ENCODE measurements at regions not wholly inside any gene's neighbourhood (a gene's known extent, or its start where the extent isn't known, plus 50 kb on each side); places are given as distances from the start of the nearest gene placed in this dataset.

DNA sequence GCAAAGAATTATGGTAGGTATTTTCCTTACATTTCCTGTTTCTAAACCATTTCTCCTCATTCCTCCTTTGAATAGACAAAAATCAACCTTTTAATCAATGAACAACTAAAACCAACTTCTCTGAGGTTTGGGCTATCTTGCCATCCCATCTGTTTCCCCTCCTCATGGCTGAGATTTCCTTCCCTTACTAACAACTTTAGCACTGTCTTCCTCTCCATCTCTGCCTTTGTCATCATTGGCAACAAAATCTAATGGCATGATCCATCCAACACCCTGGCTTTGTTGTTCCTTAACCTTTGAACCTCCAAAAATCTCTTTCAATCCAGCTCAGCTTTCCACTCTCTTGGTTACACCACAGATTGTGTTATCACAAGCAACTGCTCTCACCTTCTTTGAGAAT is 95.3 kb upstream of the FAM136A start:
- DNase-seq (ENCODE audit: insufficient read length, low spot score): no peak
- no peak for FAIRE-seq

GRCh38 chr2:70396612-70397011 is 94.7 kb upstream of the FAM136A start:
- FAIRE-seq: no peak

GRCh38 chr2:70393881-70394280 is 92.0 kb upstream of the FAM136A start:
- FAIRE-seq: no peak
- no peak for DNase-seq (ENCODE audit: insufficient read length, low spot score)

More at GRCh38 chr2:70396612-70397011, 94.7 kb upstream of the FAM136A start:
- DNase-seq (ENCODE audit: insufficient read length, low spot score): no peak

GRCh38 chr2:70391988-70392387 is 90.1 kb upstream of the FAM136A start:
- FAIRE-seq: no peak
- DNase-seq (ENCODE audit: insufficient read length, low spot score): no peak

DNA sequence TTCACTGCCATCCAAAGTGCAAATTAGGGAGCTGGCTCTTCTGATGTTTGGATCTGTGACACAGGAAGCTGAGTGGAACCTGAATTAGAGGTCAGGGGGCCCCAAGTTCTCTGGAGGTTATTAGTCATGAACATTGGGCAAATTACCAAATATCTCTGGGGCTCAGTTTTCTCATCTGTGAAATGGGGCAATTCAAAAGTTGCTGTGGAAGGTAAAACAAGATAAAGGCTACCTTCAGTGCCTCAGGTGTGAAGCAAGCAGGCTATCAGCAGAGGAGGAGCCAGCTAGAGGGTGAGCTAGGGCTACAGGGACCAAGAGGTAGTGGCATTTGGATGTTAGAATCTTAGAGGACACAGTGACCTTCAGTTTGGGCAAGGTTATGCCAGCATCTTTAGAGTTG is 89.4 kb upstream of the FAM136A start:
- DNase-seq (ENCODE audit: insufficient read length, low spot score) (no peak), FAIRE-seq (peak; percentile 54)

GRCh38 chr2:70388813-70389212 is 86.9 kb upstream of the FAM136A start:
- DNase-seq (ENCODE audit: insufficient read length, low spot score): no peak
- no peak for FAIRE-seq

DNA sequence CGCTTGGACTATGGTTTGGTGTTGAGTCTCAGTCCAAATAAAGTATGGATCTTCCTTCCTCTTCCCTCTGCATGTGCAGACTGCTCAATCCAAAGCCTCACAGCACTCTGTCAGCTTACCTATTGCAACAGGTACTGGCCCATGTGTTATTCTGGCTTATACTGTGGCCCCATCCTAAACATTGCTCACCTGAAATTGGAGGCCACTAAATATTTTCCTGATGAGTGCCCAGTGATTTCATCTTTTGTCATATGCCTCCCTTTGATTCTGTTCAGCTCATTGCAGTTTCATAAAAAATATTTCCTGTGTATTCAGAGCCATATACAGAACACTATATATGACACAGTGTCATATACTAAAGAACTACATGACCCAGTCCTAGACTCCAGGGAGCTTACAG is 86.3 kb upstream of the FAM136A start:
- peak; percentile 28 for FAIRE-seq

GRCh38 chr2:70385966-70386595 is 84.2 kb upstream of the FAM136A start:
- DNase-seq (ENCODE audit: insufficient read length, low spot score): no peak

More for the DNA sequence above, 86.3 kb upstream of the FAM136A start:
- no peak for DNase-seq (ENCODE audit: insufficient read length, low spot score)

GRCh38 chr2:70385204-70385603 is 83.3 kb upstream of the FAM136A start:
- no peak for FAIRE-seq

More at GRCh38 chr2:70385966-70386595, 84.2 kb upstream of the FAM136A start:
- FAIRE-seq: no peak

GRCh38 chr2:70381821-70382220 is 80.0 kb upstream of the FAM136A start:
- FAIRE-seq: peak; percentile 86
- DNase-seq (ENCODE audit: insufficient read length, low spot score): peak; percentile 70

More at GRCh38 chr2:70385204-70385603, 83.3 kb upstream of the FAM136A start:
- DNase-seq (ENCODE audit: insufficient read length, low spot score): no peak

DNA sequence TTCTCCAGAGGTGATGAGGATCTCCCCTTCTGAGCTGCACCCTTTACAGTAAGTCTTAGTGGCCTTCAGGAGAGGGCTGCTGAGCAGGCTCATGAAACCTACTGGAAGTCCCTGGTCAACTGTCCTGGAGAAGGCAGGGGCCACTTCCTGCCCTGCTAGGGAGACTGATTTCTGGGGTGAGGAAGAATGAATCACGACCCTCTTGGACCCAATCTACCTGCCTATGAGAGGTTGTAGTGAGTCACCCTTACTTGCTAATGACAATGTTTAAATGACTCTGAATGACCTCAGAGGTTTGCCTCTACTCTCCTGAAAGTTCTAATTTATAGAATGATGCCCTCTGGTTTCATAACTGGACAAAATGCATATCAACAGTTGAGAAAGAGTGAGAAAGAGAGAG is 79.4 kb upstream of the FAM136A start:
- FAIRE-seq (no peak), DNase-seq (ENCODE audit: insufficient read length, low spot score) (no peak)

GRCh38 chr2:70380621-70381020 is 78.8 kb upstream of the FAM136A start:
- FAIRE-seq: no peak

DNA sequence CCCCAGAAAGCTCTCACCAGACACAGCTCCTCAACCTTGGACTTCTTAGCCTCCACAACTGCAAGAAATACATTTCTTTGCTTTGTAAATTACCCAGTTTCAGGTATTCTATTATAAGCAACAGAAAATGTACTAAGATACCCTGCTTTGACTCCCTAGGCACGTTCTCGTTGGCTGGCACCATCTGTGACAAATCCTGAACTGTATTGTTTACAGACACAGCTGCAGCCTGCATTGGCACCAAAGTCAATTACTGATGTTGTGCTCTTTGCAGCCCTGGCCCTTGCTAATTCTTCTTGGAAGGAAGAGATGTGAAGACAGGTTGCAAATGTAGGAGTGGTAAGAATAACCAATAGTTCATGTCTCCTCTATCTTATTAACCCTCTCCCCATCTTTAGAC is 72.7 kb upstream of the FAM136A start:
- DNase-seq (ENCODE audit: insufficient read length, low spot score): no peak

More at GRCh38 chr2:70380621-70381020, 78.8 kb upstream of the FAM136A start:
- DNase-seq (ENCODE audit: insufficient read length, low spot score): no peak

DNA sequence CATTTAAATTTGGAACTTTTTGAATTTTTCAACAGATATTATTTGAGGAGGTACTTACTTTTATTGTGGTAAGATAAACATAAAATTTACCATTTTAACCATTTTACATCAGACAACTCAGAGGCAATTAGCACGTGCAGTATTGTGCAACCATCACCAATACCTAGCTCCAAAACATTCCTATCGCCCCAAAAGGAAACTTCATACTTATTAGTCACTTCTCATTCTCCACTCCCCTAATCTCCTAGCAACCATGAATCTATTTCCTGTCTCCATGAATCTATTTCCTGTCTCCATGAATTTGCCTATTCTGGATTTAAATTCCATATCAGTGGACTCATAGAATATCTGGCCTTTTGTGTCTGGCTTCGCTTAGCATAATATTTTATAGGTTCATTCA is 69.9 kb upstream of the FAM136A start:
- FAIRE-seq (peak; percentile 38), DNase-seq (ENCODE audit: insufficient read length, low spot score) (peak; percentile 74)

More for the DNA sequence above, 72.7 kb upstream of the FAM136A start:
- FAIRE-seq: no peak

DNA sequence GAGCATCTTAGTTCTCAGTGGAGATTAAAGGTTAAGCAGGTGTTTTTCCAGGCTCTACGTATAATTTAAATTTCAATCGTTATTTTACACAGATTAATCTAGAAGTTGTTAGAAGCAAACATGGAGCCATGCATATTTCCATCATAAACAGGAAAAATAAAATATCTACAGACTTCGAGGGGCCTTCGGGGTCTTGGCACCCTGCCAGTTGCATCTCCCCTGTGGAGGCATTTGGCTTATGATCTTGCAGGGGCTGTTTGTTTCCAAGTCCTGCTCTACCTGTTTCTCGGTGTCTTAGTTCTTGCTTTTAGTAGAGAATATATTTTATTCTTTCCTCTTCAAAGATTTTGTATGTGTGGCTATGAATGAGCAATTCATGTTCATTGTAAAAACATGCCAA is 67.2 kb upstream of the FAM136A start:
- DNase-seq (ENCODE audit: insufficient read length, low spot score) (no peak), FAIRE-seq (no peak)

DNA sequence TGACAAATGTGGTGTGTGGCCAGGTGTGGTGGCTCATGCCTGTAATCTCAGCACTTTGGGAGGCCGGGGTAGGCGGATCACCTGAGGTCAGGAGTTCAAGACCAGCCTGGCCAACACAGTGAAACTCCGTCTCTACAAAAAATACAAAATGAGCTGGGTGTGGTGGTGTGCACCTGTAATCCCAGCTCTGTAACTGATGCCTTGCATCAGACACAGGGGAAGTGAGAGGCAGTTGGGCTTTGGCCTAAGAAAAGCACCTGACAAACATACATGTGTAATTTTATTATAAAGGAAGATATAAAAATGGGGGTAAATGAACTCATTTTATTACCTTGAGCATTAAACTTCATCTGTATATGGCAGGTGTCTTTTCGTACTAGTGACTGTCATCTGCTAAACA is 66.7 kb upstream of the FAM136A start:
- DNase-seq (ENCODE audit: insufficient read length, low spot score) (no peak), FAIRE-seq (no peak)

- no peak for DNase-seq (ENCODE audit: insufficient read length, low spot score)
- FAIRE-seq: no peak
Observed at GRCh38 chr2:70367722-70368323, 66.0 kb upstream of the FAM136A start.

GRCh38 chr2:70362661-70363060 is 60.8 kb upstream of the FAM136A start:
- FAIRE-seq: peak; percentile 58

DNA sequence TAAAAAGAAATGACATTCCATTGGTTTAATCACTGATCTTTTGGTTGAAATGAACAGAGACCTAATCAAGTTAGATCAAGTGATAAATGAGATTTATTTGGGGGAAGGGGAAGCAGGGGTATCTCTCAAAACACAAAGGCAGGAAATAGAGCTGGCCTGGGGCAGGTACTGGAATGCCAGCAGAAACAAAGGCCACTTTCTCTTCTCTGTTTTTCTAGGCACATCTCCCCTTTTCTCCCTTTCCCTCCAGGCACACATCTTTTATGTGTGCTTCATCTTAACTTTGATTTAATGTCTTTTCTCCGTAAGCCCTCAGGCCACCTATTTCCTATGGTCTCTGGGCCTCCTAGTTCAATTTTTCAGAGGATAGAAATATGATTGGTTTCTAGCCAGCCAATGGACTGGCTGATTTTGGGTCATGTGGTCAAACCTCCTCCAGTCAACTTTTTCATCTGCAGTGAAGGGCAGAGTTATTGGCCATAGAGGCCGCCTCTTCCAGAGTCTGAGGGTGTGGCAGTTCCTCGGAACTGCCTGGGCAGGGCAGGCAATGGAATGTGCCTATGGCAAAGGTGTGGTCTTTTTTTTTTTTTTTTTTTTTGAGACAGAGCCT is 58.9 kb upstream of the FAM136A start:
- DNase-seq (ENCODE audit: insufficient read length, low spot score) (no peak), FAIRE-seq (peak; percentile 64)

More at GRCh38 chr2:70362661-70363060, 60.8 kb upstream of the FAM136A start:
- DNase-seq (ENCODE audit: insufficient read length, low spot score): no peak

- peak; percentile 94 for FAIRE-seq
- DNase-seq (ENCODE audit: insufficient read length, low spot score): peak; percentile 73
Observed at GRCh38 chr2:70357684-70358071, 55.8 kb upstream of the FAM136A start.

DNA sequence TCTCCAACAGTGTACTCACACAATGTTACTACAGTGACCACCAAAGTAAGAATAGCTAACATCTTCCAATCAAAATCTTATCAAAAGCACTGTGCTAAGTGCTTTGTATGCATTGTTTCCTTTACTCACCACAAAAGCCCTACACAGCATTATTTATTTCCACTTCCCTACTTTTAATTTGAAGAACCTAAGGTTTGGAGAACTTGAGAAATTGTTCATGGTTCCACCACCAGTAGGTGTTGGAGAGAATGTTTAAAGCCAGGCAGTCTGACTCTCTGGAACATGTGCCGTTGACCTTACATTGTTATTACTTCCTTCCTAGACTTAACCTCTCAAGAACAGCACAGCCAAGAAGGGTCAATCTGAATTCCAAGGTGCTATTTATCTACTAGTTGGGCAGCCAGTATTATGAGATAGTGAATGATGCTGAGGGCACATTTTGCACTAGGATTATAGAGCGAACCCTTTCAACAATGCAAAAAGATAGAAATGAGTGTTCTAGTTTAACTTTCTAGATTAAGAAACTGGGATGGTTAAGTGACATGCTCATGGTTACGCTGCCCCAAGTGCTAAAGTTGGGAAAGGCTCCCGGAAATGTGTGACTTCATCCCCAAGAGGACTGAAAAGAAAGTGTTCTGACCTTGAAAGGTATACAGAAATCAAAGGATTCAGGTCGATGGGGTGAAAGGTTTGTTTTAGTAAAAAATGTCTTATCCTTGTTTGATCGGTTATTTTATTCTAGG is 55.2 kb upstream of the FAM136A start:
- peak; percentile 13 for FAIRE-seq
- DNase-seq (ENCODE audit: insufficient read length, low spot score): no peak

Measured in HTR-8/SVneo (cell line).